ENCODE measurements at regions not wholly inside any gene's neighbourhood (a gene's known extent, or its start where the extent isn't known, plus 50 kb on each side); places are given as distances from the start of the nearest gene placed in this dataset.

DNA sequence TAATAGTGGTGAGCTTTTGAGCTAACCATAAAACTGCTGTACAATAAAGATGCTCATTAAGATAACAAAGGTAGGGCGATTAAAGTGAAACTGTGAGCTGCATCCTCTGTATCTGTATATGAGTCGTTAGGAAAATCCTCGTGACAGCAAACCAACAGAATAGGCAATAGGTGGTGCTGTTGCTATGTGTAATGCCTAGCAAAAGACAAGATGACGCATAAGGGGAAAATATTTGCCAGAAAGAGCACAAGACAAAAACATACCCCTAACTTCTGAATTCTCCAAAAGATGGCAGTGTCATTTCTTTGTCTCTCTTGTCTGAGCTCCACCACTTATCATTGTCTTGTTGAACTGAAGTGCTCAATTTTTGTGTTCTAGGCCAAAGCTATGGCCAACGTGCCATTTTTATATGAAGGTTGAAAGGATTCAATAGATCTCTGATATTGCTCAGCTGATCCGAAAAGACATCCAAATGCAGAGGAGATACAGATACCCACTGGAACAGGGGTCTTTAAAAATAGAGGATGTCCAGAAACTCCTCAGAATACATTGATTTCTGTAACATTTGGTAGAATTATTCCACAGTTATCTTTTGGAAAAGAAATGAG, 56.3 kb upstream of the ANKEF1 start:
- TF ChIP-seq NR2C1 (IDR thresholded peaks at IDR 0.05) (no peak), NR2C1 (tag; IDR thresholded peaks at IDR 0.05) (no peak), NRF1 (conservative IDR thresholded peaks at IDR 0.05 in 1 of 2, IDR thresholded peaks at IDR 0.05 in 1 of 2) (no peak), ARHGAP35 (IDR thresholded peaks at IDR 0.05; ENCODE audit: partially characterized antibody) (no peak), LEF1 (IDR thresholded peaks at IDR 0.05) (no peak), POLR2AphosphoS5 (IDR thresholded peaks at IDR 0.05; ENCODE audit: control insufficient read depth, insufficient read depth, low read depth, low read length) (no peak), MTA3 (IDR thresholded peaks at IDR 0.05; ENCODE audit: borderline replicate concordance) (no peak)
